ENCODE measurements at regions not wholly inside any gene's neighbourhood (a gene's known extent, or its start where the extent isn't known, plus 50 kb on each side); places are given as distances from the start of the nearest gene placed in this dataset.

DNA sequence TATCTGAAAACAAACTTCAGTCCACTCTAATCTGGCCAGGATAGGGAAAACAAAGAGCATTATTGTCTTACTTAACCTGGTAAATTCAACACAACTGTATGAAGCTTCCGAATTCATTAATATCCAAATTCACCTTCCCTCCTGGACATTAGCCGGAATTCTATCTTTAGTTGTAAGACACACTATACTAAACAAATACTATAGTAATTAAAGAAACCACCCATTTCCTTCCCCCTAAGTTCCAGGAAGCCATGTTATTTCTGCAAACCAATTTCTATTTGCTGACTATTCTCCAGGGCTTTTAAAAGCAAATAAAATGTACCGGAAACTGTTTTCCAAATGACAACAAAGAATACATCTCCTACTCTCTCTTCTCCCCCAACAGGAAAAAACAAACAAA is 122.7 kb upstream of the MDM1 start:
- no peak overlapping the region for H3K27ac ChIP-seq
- no peaks in the 10 kb centered on the region for H3K36me3 ChIP-seq
- no peaks in the 10 kb centered on the region for H3K27me3 ChIP-seq
- intact Hi-C loops (cut with DNase I), result no loop called here
- H3K4me3 ChIP-seq, result no peak overlapping the region
- no peak for DNase-seq
- 34 to 54% methylated on average over 3 of the region's 3 CpGs for WGBS, 2 donors
- TF ChIP-seq CTCF (IDR thresholded peaks at IDR 0.05) (no peak), POLR2AphosphoS5 (IDR thresholded peaks at IDR 0.05) (no peak), EP300 (IDR thresholded peaks at IDR 0.05) (no peak), POLR2A (IDR thresholded peaks at IDR 0.05) (no peak)
- peaks cover 0 to 39% (median 30%) of the 10 kb centered on the region in 4 donors for H3K4me1 ChIP-seq
- H3K9me3 ChIP-seq, result no peaks in the 10 kb centered on the region

- H3K4me3 ChIP-seq, result no peak overlapping the region
- H3K4me1 ChIP-seq, result peaks cover 0 to 36% (median 26%) of the 10 kb centered on the region in 4 donors
- no peaks in the 10 kb centered on the region for H3K36me3 ChIP-seq
- DNase-seq, result no peak
- intact Hi-C loops (cut with DNase I), result no loop called here
- H3K27ac ChIP-seq, result no peak overlapping the region
- TF ChIP-seq EP300 (IDR thresholded peaks at IDR 0.05), result no peak
- H3K27me3 ChIP-seq, result no peaks in the 10 kb centered on the region
- WGBS, 2 donors, result 50 to 71% methylated on average over 2 of the region's 2 CpGs
- no peaks in the 10 kb centered on the region for H3K9me3 ChIP-seq
These were observed 123.7 kb upstream of the MDM1 start for GRCh38 chr12:68455691-68456345.

GRCh38 chr12:68458866-68459265 is 126.7 kb upstream of the MDM1 start:
- 90 to 91% methylated on average over 2 of the region's 2 CpGs for WGBS, 2 donors
- no peaks in the 10 kb centered on the region for H3K9me3 ChIP-seq
- H3K4me1 ChIP-seq, result peaks cover 0 to 10% (median 5%) of the 10 kb centered on the region in 4 donors
- no peaks in the 10 kb centered on the region for H3K36me3 ChIP-seq
- DNase-seq, result no peak
- H3K27me3 ChIP-seq, result no peaks in the 10 kb centered on the region
- TF ChIP-seq POLR2AphosphoS5 (IDR thresholded peaks at IDR 0.05) (no peak), CTCF (IDR thresholded peaks at IDR 0.05) (no peak), EP300 (IDR thresholded peaks at IDR 0.05) (no peak), POLR2A (IDR thresholded peaks at IDR 0.05) (no peak)
- H3K27ac ChIP-seq, result no peak overlapping the region
- H3K4me3 ChIP-seq, result no peak overlapping the region
- intact Hi-C loops (cut with DNase I), result no loop called here

- intact Hi-C loops (cut with DNase I), result no loop called here
- H3K36me3 ChIP-seq, result no peaks in the 10 kb centered on the region
- TF ChIP-seq CTCF (IDR thresholded peaks at IDR 0.05) (no peak), POLR2A (IDR thresholded peaks at IDR 0.05) (no peak), EP300 (IDR thresholded peaks at IDR 0.05) (no peak), POLR2AphosphoS5 (IDR thresholded peaks at IDR 0.05) (no peak)
- DNase-seq, result no peak
- H3K27me3 ChIP-seq, result no peaks in the 10 kb centered on the region
- no peak overlapping the region for H3K4me3 ChIP-seq
- WGBS, 2 donors, result 96 to 100% methylated on average over 1 of the region's 1 CpG
- H3K27ac ChIP-seq, result no peak overlapping the region
- peaks cover 0 to 6% (median 2%) of the 10 kb centered on the region in 4 donors for H3K4me1 ChIP-seq
- no peaks in the 10 kb centered on the region for H3K9me3 ChIP-seq
These were observed 128.1 kb upstream of the MDM1 start for GRCh38 chr12:68460236-68460635.

DNA sequence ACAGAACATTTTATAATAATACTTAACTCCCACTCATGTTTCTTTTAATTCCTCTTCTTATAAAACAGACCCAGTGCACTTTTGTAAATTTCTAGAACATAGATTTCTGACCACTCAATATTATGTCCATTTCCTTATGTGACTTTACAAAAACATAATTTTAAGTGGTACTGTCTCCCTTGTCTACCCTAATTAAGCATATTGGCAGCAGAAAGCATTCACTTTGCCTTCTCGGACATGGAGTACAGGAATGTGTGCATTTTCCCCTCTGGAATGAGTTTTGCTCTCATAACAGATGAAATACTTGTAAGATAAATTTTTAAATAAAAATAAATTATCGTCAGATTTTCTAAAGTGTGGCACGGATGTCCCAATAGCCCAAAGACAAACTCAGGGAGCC is 129.5 kb upstream of the MDM1 start:
- intact Hi-C loops (cut with DNase I), result no loop called here
- 91 to 92% methylated on average over 3 of the region's 3 CpGs for WGBS, 2 donors

More for the DNA sequence above, 129.5 kb upstream of the MDM1 start:
- Histone ChIP-seq H3K27me3 (no peaks in the 10 kb centered on the region), H3K27ac (no peak overlapping the region), H3K4me3 (no peak overlapping the region), H3K9me3 (no peaks in the 10 kb centered on the region), H3K4me1 (peaks cover 0 to 15% (median 8%) of the 10 kb centered on the region in 4 donors), H3K36me3 (no peaks in the 10 kb centered on the region)
- DNase-seq, result no peak
- no peak for TF ChIP-seq EP300 (IDR thresholded peaks at IDR 0.05)
- TF ChIP-seq POLR2AphosphoS5 (IDR thresholded peaks at IDR 0.05), result no peak
- TF ChIP-seq POLR2A (IDR thresholded peaks at IDR 0.05), result no peak
- TF ChIP-seq CTCF (IDR thresholded peaks at IDR 0.05), result no peak
